ENCODE measurements at regions not wholly inside any gene's neighbourhood (a gene's known extent, or its start where the extent isn't known, plus 50 kb on each side); places are given as distances from the start of the nearest gene placed in this dataset.

DNA sequence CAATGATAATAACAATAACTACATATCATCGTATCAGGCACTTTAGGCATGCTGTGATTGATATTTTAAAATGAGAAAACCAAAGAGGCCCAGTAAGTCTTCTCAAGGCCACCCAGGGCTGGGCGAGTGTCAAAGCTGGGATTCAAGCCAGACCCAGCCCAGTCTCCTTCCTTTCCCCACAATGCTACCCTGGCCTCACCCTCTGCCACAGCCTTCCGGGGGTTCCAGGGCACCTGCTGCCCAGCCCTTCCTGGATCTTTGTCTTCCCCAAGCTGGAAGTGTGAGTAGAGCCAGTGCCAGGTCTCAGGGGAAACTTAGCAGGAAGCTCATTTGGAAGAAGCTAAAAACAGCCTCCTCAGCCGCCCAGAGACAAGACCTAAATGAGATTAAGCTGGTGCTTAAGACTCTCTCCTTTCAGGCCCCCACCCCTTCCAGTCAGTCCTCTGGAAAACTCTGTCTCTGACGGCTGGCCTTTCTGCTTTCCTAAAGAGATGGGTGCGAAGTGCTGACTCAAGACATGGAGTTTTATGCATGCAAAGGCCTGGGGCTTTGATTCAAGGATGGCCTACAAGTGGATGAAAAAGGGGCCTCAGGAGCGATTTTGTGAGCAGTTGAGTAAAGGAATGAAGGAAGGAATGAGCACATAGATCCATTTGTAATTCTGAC, 184.2 kb downstream of the KCNA5 start:
- DNase-seq, result no peak

DNA sequence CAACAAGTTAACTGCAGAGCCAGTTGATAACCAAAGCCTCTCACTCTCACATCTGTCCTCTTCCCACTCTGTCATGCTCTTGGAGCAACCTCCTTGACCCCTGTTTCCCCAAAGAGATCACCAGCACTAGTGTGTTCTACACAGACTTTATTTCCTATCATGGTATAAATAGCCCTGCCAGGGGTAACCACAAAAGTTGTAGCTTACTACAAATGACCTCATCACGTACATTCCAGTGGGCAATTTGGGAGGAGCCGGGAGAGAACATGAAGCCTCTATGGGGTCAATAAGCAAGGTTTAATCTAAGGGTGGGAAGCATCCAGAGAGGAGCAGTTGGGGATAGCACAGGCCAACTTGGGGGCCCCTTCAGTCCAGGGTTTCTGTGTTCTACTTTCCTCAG, 186.5 kb downstream of the KCNA5 start:
- no peak for DNase-seq

DNA sequence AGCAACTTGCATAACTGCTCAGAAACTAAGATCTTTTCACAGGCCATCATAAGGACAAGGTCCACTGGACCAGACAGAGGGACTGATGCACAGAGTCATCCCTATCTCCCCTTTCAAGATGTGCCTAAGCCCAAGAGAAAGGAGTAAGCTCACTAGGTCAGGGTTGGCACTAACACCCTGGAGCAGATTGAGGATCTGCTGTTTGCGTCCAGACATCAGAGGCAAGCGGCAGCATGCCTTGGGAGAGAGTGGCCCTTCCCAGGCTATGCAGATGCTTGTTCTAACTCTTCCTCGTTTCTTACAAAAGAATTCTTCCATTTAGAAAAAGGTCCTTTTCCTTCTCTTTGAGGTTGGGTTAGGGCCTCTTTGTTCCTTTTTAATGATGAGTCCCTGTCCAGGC, 187.2 kb downstream of the KCNA5 start:
- DNase-seq, result no peak

DNA sequence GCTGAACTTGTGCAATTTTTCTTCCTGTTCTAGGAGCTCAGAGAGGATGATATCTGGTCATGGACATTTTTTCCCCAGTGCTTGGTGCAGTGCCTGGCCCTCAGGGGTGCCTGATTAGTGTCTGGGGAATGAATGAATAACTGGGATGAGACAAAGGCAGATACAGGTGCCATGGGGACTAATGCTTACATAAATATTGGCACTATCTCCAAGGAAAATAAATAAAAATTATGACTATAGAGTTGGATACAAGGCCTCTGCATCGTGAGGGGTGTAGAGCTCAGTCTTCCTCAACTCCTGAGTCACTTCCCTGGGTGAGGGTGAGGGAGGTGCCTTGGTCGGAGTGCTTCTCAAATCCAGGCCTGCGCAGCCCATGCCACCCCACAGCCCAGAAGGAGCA, 188.6 kb downstream of the KCNA5 start:
- DNase-seq, result no peak

DNA sequence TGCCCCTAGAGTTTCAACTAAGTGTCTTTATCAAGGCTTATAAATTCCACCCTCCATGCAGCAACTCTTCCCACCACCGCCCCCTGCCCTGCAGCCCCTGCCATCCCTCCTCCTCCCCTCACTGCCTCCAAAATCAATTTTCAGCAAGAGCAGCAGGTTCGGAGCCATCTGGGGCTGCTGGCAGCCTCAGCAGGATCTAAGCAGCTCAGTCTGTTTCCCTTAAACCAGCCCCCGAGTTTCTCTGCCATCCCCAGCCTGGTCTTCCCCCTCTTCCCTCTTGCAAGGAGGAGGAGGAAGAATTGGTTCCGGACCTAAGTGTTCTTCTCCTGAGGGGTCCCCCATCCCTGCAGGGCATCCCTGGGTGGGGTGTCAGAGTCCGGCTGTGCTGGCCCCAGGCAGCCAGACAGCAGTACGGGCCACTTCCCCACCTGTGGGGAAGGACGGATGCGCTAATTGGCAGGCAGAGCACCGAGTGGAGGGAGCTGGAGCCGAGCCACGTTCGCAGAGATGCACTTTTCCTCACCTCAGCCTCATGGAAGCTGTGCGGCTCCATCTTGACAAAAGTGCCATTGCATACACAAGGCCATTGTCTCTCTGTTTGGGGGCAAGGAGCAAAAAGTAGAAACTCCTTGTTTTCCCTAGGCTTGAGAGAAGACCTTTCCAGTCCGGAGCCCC, 189.3 kb downstream of the KCNA5 start:
- no peak for DNase-seq

DNA sequence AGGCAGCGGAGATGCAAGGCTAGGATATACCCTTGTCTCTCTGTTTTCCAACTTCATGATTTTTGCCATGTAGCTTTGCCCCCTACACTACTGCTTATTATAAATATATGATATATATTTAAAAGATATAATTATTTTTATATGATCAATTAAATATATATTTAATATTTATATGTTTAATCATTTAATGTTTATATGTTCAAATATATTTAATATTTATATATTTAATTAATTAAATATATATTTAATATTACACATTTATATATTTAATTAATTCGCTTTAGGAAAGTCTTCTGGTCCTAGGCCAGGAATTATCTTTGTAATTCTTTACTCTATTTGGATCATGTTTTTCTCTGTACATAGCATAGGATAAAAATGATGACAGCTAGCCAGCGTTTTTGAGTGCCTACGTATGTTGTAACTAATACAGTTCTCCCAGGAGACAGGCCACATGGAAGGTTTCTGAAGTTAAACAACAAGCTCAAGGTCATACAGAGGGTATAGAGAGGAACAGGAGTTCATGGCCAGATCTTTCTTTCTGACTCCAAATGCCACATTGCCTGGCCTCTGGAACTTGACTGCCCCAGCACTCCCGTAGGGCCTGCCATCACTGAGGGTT, 192.5 kb downstream of the KCNA5 start:
- no peak for DNase-seq

DNA sequence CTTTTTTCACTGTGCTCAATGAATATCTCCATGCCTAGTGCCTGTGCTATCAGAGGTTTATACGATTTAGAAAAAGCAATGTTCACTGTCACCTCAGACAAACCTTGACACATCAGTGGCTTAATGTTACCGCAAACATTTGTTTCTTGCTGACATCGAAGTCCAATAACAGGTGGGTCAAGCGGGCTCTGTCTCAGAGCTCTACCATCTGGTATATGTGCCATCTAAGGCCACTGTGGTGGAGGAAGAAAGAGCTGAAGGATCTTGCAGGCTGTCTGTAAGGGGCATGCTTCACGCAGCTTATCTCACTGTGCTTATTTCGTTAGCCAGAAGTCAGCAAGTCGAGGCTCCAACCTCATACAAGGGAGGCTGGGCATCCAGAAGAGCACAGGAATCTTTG, 189.5 kb upstream of the NTF3 start:
- no peak for DNase-seq

DNA sequence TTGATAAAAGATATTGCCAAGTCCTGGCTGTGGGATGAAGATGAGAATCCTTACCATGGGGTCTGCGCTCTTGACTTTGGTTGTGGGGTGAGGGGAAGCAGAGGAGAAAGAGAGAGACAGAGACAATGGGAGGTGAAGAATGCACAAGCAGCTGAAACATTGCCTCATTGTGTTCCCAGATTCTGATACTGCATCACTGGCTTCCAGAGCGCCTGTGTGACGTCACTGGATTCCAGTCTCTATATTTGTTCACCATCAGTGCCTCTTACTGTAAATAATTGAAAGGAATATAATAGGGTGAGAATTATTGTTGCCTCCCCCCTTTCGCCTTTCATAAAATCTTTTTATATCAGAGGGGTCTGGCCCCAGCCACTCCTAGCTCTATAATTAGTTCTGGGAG, 188.9 kb upstream of the NTF3 start:
- DNase-seq, result no peak

DNA sequence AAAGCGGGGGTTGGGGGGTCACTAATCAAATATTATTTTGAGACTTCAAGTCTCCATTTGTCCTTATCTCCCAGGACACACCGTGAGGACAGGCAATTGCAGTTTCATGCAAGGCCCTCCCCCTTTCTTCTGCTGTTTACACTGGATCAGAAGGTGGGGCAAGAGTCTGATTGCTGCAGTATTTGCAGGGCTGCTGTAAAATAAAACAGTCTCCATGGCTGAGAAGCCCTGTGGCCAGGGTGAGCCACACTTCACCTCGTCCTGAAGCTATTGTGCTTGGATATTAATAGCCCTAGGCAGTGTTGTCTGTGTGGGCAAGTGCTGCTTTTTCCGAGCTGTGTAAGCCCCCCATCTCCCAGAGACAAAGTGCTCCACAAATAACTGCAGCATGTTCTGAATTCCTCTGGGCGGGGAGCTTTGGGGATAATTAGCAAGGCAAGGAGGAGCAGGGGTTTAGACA, 187.4 kb upstream of the NTF3 start:
- DNase-seq, result no peak

DNA sequence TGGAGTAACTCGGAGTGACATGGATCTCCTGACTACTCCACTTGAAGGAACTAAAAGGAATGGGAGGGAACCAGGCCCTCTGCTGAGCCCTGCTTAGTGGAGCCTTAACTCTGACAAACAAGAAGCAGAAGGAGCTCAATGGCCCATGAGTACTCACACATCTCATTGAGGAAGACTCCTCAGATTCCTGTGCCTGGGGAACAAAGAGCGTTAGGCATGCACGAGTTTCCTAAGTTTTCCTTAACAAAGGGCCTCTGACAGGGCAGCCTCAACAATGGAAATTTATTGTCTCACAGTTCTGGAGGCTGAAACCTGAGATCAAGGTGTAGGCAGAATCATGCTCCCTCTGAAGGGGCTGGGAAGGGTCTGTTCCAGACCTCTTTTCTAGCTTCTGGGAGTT, 185.7 kb upstream of the NTF3 start:
- DNase-seq, result no peak

DNA sequence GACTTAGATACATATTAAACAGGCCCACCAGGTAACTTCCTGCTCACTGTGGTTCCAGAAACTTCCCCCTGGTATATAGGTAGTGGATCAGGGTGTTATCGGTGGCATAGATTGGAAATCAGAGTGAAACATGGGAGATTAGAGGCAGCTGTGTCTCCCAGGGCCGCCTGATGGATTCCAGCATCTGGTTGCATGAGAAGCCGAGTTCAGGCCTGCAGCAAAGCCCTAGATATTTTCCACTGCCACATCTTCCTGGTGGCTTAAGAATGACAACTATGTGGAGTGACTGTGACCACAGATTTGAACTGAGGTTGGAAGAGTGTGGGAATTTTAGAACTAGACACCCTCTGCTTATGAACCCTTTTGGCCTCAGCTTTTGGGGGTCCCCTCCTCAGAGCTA, 184.8 kb upstream of the NTF3 start:
- no peak for DNase-seq

DNA sequence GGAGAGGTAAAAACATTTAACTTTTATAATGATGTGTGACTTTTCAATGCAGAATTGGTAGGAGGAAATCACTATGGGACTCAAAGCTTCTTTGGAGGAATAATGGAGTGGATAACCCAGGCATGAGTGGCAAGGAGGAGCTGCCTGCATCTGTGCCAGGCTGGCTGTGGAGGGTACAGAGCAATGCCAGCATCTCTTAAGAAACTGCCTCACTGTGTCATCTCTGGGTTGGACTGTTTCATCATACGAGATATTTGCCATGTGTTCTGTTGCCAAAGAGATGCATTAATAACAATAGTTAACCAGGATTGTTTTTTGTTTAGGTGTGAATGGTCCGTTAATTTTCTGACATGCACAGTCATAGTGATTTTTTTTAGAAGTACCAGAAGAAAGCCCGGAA, 183.7 kb upstream of the NTF3 start:
- DNase-seq, result no peak

DNA sequence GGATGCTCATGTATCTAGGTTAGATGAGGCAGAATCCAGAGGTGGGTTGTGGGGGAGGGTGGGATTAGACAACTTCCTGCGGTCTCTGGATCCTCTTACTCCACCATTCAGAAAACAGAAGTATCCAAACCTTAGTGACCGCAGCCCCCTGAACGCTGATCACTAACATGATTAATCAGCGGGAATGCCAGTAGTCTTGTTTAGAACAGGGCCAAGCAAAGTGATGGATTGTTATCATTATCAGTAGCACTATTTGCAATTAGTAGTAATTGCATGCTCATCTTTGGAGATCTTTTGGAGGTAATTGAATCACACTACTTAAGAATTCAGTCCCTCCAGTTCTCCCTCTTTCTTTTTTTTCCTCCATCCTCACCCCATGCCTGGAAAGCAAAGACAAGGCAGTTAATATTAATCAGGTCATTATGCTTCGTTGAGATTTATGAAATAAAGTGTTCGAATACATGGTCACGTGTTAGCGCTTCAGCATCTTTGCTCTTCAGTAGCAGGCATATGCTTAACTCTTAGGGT, 182.8 kb upstream of the NTF3 start:
- no peak for DNase-seq

DNA sequence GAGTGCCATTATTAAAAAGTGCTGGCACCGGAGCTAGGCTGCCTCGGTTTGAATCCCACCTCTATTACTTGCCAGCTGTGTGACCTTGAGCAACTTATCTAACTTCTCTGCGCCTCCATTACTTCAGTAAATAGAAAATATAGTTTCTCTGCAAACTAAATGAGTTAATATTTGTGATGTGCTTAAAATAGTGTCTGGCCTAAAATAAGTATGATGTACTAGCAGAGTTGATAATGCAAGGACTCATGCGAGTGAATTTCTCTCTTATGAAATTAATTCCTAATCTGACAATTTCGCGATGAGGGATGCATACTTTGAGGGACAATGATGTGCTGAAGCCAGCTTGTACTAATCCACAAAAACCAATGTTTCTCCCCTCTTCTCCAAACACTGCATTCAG, 180.8 kb upstream of the NTF3 start:
- no peak for DNase-seq

DNA sequence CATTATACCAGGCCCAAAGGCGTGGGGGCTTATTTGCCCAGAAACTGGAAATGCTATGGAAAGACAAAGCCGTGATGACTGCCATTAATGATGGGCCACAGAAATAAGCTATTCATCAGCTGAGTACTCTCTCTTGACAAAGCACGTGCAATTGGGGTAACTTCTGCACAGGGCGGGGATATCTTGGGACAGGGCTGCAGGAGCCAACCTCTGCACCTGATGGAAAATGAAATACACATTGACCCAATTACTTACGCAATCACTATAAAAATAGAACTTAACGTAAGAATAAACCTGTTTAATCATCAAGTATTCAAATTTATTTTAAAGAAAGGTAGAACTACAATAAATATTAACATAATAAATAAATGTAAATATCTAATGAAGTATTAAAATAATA, 180.1 kb upstream of the NTF3 start:
- DNase-seq, result no peak

DNA sequence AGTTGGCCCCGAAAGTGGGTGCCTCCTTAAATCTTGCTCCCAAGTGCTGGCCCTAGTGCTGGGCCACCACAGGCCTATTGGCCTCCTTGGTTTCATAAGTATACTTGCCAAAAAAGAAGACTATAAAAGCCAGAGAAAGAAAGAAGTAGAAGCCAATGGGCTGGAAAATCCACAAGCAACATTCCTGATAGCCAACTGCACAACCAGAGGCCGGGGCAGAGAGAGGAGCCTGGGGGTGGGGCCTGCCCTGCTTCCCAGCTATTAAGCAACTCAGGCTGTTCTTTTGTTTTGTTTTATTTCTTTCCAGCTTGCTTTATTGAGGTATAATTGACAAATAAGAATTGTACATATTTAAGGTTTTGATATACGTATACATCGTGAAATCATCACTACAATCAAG, 177.2 kb upstream of the NTF3 start:
- no peak for DNase-seq

DNA sequence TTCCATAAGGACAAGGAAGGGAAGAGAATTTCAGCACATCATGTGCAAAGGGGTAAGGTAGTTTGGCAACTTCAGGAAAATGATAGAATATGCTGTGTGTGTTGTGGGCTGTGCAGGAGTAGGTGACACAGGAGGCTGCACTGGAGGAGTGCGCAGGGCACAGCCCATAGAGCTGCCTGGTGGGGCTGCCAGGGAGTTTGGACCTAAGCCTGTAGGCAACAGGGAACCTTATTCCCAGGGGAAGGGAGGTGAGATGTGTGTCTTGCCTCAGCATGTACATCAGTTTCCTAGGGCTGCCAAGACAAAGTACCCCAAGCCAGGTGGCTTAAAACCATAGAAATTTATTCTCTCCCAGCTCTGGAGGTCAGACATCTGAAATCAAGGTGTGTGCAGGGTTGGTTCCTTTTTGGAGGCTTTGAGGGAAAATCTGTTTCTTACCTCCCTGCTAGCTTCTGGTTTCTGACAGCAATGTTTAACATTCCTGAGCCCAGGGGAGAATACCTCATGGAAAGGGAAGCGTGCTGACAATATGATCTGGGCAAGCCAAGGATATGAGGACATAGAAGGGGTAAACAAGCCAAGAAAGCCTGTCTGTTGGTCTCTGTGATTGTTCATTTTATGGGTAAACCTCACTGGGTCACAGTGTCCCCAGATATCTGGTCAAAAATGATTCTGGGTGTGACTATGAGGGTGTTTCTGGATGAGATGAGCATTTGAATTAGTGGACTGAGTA, 174.0 kb upstream of the NTF3 start:
- DNase-seq, result peak; percentile 21

DNA sequence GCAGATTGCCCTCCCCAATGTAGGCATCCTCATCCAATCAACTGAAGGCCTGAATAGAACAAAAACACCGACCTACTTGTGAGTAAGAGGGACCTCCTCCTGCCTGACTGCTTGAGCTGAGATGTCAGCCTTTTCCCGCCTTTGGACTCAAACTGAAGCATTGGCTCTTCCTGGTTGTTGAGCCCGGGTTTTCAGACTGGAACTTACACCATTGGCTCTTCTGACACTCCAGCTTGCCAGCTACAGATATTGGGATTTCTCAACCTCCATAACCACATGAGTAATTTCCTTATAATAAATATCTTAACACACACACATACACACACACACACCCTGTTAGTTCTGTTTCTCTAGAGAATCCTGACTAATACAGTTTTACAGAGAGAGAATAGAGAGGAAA, 173.4 kb upstream of the NTF3 start:
- DNase-seq, result peak; percentile 37

DNA sequence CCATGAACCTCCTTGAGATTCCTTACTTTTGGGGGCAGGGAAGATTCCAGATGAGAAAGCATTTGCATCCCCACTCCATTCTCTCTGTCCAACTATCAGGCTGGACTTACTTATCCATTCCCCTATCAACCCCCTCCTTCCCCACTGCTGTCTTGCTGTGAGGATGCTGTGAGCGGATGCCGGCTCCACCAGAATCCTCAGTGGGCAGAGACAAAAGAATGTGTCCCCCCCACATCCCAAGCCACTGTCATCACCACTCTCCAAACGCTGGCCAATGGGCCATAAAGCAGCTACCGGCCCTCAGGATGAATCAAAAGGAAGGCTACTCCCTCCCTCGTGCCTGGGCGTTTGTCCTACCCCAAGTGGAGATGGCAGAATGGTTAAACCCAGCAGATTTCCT, 173.0 kb upstream of the NTF3 start:
- DNase-seq, result no peak

DNA sequence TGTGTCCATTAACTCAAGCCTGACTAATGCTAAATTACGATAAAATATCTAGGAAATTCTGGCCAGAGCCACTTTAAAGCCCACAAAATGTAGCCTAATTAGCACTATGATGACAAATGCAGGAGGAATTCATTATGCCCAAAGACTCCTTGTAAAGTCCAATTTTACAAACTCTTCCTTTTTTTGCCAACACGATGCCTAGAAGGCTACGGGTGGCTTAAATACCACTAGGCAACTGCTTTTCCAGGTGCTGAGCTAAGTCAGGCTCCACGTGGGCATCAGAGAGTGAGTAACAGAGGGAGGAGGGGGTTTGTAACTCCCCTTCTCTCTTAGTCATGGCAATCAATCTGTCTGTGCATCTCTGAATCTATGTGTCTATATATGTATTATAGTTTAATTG, 172.4 kb upstream of the NTF3 start:
- no peak for DNase-seq

DNA sequence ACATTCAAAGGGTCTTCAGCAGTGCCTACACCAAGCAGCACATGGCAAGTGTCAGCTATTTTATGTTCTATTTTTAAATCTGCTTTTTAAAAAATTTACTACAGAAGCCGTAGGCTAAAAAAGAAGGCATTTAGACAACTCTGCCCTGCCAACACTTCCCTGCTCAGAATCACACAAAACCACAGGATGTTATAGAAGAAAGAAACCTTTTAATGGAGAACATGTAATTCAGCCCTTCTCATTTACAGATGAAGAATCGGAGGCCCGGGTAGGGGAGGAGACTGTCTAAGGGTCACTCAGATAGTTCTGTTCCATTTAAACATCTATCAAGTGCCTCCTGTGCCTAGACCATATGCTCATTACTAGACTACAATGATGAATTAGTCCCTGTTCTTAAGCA, 171.8 kb upstream of the NTF3 start:
- no peak for DNase-seq

DNA sequence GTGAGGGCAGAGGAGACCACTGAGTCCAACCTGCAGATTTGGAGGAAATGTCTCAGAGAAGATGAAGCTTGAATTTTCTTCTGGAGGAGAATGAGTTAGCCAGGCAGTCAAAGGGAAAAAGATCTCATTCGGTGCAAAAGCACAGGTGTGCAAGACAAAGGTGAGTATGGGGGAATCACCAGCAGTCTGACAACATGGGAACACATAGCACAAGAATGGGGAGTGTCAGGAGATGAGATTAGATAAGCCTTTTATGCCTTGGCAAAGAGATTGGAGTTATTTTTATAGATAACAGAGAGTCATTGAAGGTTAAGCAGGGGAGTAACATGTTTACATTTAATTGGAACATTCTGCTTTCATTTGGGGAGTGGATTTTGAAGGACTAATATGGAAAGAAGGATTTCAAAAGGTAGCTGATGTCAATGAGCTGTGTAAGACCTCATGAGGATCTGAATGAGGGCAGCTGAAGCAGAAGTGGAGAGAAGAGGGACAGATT, 171.3 kb upstream of the NTF3 start:
- DNase-seq, result no peak

Data from muscle of arm (tissue), 1 donor.